NCI-H2227 (cell line): ENCODE measurements at regions not wholly inside any gene's neighbourhood (a gene's known extent, or its start where the extent isn't known, plus 50 kb on each side); places are given as distances from the start of the nearest gene placed in this dataset.
"Not testable (repeated sequence)": the region's sequence is repeated elsewhere in the genome, so short reads cannot be mapped to it uniquely, and the experiment has no call there.

Source experiments
- DNase-seq: peaks from one replicate; lab custom pipeline; 2025; ENCODE audit not compliant: unreplicated experiment; lab: John Stamatoyannopoulos, UW

DNA sequence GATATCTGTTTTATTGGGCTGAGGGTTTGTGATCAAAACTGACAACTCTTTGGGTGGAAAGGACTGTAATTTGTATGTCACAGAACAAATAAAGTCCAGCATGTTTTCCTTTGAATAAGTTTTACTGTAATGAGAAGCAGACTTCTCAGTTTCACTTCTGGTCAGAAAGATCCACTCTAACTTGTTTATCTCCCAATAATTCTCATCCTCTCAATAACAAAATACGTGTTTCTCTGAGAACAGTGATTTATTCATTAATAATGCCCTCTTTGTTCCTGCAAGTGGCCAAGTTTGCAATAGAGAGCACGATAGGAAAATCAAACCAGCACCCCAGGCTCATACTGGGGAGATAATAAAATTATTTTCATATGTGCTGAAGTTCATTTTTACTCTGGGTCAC lies 190.6 kb downstream of the CNTN3 start:
- DNase-seq, result no peak

DNA sequence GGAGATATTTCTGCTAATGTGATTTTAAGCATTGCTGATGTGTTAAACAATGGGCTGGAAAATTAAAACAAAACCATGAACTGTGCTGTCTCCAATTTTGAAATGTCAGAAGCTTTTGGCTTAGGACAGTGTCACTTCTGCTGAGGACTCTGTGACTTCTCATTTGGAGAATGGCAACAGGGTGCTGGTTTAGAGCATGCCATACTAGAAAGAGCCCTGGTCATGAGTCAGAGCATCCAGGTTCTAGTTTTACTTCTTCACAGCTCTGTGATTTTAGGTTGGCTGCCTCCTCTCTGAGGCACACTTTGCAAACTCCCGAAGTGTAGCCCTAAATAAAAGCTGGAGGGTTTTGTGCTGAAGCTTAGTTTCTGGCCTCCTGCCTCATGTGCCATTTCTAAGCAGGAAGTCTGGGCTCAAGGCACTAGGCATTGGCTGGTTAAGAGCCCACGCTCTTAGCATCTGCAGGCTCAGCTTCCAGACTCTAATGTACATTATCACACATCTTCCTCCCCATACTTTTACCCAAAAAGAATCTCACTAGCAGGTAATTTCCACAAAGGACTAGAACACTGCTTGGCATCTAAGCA lies 193.8 kb downstream of the CNTN3 start:
- no peak for DNase-seq

DNA sequence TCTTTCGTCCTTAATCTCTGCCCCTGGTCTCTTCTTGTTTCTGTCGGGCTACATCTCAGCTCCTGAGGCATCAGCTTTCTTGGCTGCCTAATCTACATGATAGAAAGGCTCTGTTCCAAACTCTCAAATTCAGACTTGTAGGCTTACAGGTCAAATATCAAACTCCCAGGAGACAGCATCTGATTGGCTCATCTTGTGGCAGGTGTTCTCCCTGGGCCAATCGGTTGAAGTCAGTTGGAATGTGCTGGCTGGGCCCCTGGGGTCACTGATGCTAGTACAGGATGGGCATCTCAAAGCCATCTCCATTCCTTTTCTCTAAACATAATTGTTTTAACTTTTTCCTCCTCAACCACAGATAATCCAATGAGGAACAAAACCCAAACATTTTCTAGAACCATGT lies 198.7 kb downstream of the CNTN3 start:
- no peak for DNase-seq

DNA sequence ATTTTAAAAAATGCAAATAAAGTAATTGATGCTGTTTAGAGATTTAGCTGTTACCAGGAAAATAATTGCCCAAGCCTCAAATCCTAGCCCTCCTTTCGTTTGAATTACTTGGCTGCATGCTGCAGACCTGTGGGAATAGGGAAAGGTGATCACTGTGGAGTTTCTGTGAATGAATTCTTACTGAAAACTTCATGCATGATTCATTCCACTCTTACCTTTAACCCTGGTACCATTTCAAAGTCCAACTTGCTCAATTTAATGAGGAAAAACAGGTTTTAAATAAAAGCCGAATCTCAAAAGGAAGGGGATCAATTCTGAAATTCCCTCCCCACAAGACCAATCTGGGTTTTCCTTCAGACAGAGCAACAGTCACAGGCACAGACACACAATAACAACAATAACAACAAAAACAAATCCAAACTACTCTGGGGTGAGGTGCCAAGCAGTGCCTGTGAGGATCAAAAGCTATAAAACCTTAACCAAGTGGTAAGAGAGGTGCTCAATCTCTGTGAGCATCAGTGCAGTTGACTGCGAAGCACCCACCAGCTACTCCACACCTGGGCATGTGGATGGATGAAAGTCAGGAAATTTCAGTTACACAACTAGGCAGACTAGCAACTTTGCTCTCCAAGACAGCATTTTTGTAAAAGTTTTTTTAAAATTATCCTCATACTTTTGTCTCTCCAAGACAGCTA lies 200.8 kb downstream of the CNTN3 start:
- DNase-seq, result no peak

DNA sequence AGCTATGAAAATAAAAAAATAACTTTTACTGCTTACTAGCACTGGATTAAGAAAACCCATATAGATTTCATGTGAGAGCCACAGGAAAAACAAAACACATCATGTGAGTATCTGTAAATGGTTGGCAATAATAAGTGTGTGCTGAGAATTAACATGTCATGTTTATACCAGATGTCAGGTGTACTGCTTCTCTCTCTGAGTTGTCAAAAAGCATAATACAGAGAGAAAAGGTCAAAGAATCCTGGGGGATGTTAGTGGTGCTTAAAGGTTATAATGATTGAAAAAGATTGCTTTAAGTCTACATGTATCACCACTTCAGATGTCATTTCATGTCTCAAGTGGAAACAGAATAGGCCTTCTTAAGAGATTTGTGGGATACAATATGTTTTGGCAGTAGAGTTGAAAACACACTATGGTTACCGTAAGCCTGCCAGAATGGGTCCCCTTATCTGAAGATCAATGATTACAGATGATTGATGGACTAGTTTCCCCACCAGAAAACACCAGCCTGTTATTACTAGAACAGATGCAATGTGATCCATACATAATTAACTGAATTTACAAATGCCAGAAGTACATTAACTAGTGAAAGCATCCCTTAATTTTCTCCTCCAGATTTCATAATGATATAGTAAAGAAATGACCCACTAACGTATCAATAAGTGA lies 204.1 kb downstream of the CNTN3 start:
- peak; percentile 71 for DNase-seq

DNA sequence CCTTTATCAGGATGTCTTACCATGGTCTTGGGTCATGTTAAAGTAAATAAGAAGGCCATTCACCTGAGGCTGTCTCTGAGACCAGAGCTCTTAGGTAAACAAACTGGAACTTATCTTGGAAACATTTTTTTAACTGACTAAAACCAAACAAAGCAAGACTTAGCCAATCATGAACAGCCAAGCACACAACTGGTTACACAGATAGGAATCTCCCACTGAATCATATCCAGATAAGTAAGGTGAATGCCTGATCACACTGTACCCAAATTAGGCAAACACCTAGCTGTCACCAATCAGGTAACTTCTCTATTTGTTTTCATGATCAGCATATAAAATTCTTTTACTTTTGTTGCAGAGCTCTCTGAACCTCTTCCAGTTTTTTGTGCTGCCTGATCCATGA lies 205.4 kb downstream of the CNTN3 start:
- DNase-seq, result no peak

DNA sequence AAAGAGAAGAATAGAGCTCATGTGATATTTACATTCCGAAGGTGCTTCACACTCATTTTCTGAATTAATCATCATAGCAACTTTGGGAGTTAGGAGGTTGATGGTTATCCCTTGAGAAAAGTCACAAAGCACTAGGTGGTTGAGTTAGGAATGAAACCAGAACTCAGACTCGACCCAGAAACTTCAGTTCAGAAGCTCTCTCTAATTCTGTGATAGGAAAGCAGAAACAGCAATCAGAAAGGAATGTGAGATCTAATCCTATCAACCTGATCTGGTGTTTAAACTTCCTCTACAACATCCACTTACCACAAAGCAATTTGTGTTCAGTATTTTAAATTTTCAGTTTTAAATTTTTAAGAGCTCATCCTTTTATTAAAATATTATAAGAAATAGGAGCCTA lies 211.2 kb downstream of the CNTN3 start:
- DNase-seq, result no peak

DNA sequence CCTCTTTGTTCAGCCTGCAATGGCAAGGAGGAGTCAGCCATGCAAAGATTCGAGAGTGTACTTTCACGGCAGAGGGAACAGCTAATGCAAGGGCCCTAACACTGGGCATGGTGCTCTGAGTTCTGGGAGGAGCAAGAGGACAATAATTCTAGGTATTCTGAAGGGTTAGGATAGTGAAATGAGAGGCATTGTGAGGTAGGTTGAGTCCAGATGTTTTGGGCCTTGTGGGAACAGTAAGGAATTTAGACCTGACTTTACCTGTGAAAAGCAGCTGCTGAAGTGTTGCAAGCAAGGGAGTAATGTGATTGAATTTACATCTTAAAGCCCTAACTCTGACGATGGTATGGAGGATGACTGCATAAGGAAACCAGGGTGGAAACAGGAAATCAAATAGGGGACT lies 211.6 kb downstream of the CNTN3 start:
- no peak for DNase-seq

DNA sequence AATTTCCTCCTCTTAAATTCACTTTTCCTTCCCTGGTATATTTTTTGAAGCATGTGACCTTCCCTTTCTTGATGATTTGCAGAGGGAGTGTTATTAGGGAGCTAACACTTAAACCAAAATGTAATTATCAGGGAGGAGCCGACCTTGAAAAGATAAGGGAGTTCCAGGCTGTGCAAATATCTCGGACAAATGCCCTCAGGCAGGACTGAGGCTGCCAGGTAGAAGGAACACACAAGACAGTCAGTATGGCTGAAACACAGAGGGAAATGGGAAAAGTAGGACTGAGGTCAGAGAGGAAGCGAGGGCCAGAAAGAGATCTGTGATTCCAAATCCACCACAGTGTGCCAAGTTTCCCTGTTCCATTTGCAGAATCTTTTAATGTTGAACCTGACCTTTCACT lies 221.0 kb downstream of the CNTN3 start:
- DNase-seq, result peak; percentile 7

DNA sequence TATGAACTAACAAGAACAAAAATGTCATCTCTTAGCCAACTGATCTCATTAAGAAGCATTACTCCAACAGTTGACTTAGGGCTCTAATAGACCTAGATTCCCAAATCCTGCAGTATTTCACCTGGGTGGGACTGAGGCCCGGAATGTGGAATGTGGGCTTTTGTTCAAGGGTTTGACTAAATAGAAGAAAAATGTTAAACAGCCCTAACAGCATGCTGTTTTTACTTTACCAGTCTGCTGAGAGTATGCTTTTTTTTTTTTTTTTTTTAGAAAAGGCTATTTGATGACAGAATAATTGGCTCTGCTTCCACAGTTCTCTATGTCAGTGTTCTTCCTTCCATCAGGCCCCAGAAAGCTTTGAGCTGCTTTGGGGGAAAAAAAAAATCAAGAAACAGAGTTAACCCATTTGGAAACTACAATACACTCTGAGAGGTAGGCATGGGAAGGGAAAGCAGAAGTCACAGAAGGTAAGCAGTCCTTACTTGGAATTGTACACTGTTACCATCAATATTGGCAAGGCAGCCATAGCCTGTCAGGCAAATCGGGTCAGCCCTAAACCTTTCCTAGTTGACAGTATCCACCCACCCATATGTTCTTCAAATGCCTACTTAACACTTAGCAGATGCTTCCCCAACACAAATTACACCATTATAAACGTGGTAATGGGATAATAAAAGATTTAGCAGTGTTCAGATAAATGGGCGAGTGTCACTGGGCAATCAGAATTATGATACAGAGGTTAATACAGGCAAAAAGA lies 224.2 kb downstream of the CNTN3 start:
- DNase-seq, result peak; percentile 35

DNA sequence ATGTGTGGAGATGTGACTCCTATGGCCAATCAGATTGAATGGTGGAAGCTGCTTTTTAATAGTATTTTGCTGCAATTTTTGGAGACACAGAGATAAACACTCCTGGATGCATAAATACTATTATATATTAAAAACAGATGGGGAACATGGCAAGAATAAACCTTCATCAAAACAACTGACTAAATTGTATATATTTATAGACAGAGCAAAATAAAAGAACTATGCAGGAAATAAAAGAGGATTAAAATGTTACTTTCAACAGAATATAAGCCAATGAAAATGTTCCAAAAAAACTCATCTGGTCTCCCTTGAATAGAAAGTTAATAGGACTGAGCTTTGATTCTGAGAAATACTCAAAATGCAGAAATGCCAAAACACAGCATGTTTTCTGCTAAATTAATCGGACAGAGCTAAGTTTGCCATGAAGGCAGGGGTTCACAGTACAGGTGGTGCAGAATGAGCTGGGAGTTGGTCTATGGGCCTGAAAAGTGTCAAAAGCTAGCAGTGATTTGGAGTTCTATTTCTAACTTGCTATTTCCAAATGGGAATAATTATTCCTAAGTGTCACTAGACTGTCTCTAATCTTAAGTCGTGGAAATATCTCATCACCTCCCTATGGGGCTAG lies 227.2 kb downstream of the CNTN3 start:
- DNase-seq, result no peak

DNA sequence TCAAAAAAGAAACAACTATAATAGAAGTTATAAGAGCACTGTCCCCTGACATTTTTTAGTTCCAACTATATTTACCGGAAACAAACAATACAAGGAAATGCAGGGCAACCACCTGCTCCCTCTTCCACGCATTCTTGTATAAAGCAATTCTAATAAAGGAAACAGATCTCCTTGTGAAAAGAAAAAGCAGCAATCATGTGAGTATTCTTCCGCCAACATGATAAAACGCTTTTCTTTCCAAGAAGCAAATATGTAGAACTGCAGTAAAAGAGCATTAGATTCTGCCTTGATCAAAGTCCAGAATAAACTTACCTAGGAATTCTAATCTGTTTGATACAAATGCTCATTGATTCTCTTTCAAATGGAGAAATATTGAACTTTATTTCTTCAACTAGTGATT lies 230.3 kb downstream of the CNTN3 start:
- no peak for DNase-seq

DNA sequence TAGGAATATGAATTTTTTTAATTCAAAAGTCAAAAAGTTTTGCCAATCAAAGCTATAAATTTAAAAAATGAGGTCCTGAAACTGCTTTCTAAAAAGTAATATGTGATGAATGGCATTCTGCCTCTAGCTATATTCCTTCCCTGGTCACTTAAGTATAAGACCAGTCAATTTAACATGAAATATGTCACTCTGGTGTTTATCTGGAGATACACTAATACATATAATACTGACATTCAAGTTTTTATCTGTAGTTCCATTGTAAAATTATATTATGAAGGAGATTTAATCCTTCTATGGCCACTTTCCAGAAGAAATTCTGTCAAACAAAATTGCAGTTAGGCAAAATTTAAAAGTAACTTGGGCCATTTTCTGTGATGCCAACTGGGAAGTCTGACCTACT lies 236.8 kb downstream of the CNTN3 start:
- DNase-seq, result no peak

DNA sequence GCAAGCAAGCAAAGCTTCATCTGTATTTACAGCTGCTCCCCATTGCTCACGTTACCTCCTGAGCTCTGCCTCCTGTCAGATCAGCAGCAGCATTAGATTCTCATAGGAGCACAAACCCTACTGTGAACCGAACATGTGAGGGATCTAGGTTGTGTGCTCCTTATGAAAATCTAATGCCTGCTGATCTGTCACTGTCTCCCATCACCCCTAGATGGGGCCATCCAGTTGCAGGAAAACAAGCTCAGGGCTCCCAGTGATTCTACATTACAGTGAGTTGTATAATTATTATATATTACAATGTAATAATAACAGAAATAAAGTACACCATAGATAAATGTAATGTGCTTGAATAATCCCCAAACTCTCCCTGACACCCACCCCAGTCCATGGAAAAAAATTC lies 238.1 kb downstream of the CNTN3 start:
- DNase-seq, result not testable (repeated sequence)

DNA sequence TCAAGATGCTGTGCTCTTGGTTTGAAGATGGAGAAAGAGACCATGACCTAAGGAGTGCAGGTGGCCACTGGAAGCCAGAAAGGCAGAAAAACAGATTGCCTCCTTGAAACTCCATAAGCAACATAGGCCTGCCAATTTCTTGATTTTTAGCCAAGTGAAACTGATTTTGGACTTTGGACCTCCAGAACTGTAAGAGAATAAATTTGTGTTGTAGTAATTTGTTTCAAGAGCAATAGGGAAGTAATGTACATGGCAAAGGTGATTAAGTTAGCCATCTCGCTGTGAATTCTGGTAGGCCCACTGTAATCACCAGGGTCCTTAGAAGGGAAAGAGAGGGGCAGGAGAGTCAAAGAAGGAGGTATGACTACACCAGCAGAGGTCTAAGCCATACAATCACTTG lies 238.8 kb downstream of the CNTN3 start:
- no peak for DNase-seq

DNA sequence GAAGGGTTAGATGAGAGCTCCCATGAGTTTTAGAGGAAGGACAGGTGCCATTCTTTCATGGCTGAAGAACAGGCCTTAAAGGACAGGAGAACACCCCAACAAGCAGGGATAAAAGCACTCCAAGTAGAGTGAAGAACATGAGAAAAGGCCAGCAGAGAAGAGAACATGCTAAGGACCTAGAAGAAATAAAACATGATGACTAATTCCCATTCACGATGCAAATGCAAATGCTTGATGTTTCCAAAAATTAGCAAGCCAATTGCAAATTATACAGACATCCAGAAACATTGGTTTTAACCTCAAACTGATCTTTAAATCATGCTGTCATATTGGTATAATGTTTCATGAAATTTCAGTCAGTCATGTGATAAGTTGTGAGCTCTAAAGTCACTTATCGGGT lies 241.7 kb downstream of the CNTN3 start:
- DNase-seq, result no peak

DNA sequence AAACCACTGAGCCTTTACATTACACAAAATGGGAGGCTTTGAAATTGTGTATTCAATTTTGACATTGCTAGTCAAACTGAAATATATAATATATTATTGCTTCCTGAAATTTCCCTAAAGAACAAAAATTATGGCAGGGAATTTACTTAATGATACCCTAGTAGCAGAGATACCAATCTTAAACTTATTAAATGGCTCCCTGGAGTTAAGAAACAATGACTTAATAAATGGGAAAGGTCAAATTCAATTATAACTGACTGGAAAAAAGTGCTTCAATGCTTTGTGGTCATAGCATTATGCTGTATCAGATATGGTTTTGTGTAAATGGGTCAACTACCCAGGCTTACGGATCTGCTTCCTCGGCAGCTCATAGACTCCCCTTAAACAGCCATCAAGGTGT lies 244.1 kb downstream of the CNTN3 start:
- no peak for DNase-seq

DNA sequence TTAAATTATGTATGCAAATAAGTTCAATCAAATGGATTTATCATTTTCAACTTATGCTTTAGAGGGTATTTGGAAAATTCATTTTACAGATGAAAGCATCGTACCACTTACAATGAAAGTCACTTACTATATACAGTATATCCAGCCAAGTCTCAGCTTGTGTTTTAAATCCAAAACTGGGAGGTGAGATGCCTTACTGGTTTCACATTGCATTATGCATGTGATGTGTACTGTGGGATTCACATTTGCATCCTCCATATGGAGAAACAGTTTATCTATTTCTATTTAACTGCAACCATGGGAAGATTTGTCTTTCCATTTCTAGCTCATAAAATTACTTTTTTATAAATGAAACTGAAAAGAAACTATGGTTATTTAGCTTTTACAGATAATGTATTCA lies 248.1 kb downstream of the CNTN3 start:
- DNase-seq, result no peak

DNA sequence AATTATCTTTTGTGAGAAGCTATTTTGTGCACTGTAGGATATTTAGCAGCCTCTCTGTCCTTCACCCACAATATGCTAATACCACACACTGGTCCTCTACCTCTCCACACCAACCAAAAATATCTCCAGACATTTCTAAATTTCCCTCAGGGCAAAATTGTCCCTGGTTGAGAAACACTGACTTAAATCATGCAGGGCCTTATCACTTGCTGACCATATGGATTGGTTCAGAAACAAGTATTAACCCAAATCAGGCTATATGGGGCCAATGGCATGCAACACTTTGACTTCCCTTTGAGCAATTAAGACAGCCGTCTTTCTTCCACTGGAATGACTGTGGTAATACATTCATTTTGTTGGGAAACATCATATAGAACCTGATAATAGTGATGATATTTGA lies 251.1 kb downstream of the CNTN3 start:
- no peak for DNase-seq

DNA sequence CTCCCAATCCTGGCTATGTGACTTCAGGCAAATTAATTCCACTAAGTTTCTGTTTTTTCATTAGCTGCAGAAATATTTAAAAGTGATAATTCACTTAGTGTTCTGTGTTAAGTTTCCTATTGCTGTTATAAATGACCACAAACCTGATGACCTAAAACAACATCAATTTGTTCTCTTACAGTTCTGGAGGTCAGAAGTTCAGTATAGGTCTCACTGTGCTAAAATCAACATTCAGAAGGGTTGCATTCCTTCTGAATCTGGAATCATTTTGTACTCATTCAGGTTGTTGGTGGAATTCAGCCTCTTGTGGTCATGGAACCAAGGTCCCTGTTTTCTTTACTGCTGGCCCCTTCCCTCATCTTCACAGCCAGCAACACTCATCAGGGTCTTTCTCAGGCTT lies 254.1 kb downstream of the CNTN3 start:
- DNase-seq, result no peak

DNA sequence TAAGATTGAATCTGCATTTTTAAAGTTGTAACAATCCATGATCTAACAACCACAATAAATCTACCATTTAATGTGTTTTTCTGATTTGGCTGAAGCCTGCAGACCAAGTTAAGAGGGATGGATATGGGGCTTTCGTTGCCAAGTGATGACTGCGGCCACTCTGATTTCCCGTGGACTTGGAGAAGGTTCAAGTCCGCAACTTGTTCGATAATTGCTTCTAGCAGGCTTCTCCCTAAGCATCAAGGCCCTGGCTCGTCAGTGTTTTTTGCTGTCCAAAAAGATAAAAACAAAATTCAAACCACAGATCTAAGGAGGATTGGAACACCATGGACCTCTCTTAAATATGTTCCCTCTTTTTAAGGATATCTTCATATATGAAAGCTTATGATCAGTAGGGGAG lies 256.6 kb downstream of the CNTN3 start:
- DNase-seq, result no peak

DNA sequence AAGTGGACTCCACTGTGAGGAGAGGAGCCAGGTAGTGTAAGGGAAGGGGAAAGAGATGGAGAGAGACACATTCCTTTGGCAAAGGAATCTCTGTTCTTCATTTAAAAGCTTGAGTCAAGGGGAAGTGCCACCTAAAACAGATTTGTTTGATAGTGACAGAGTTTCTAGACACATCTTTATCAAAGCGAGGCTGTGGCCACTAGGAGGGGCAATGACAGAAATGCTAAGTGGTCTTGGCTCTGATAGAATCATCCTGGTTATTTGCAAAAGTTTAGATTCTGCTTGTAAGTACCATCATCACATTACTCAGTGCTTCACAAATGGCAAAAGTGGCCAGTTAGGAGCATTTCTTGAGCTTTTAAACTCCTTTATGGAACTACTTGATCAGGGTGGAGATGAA lies 261.4 kb downstream of the CNTN3 start:
- DNase-seq, result no peak
